RWPE1 (cell line): ENCODE measurements at regions not wholly inside any gene's neighbourhood (a gene's known extent, or its start where the extent isn't known, plus 50 kb on each side); places are given as distances from the start of the nearest gene placed in this dataset.

ENCODE experiments used
- CTCF ChIA-PET: fragments of 350-600 bp; sonication (Branson Sonifier 250); formaldehyde crosslinking; extraction: SDS; loops from one replicate; lab custom pipeline; 2021; lab: Yijun Ruan, JAX
- POLR2A ChIA-PET: fragments of 400-600 bp; formaldehyde crosslinking; extraction: SDS; loops from one replicate; lab custom pipeline; 2020; ENCODE audit warnings: antibody characterized with exemption; ENCODE audit not compliant: low non-redundant PET; lab: Yijun Ruan, JAX
- DNase-seq: peaks from one replicate; pipeline ENCODE4 v3.0.0; 2012; ENCODE audit warnings: low spot score
- H3K27ac ChIP-seq: fragments of 450-650 bp; 2 replicates; pipeline ENCODE4 v1.5.1; 2017
- CTCF ChIP-seq: fragments of 450-650 bp; conservative IDR thresholded peaks from 2 replicates; pipeline ENCODE4 v1.5.1; 2017; ENCODE audit warnings: low read depth, mild to moderate bottlenecking

- peak; percentile 86 for DNase-seq
- 0 out of 2 replicates have a peak overlapping the region, but pooled peaks have one; percentile 4 for H3K27ac ChIP-seq
- CTCF ChIA-PET = interaction anchor here (0.6 kb wide), 1 partner anchor 97 kb away, joined by 4 read pairs; no protein-coding TSS in a partner anchor
- no peak for TF ChIP-seq CTCF
- POLR2A ChIA-PET = no interaction called here
Measured at GRCh38 chr22:45072322-45072903, 62.6 kb upstream of the PHF21B start.

GRCh38 chr22:45073064-45073463 is 63.3 kb upstream of the PHF21B start:
- CTCF ChIA-PET = no interaction called here
- no peak for TF ChIP-seq CTCF
- no peak overlapping the region for H3K27ac ChIP-seq
- no peak for DNase-seq
- POLR2A ChIA-PET = no interaction called here

- no peak for TF ChIP-seq CTCF
- CTCF ChIA-PET = interaction anchor here (0.7 kb wide), 1 partner anchor 216 kb away, joined by 3 read pairs; no protein-coding TSS in a partner anchor
Measured at GRCh38 chr22:45077286-45077685, 67.5 kb upstream of the PHF21B start.

GRCh38 chr22:45077826-45078334 is 68.1 kb upstream of the PHF21B start:
- no peak for DNase-seq
- no peak for TF ChIP-seq CTCF
- POLR2A ChIA-PET = no interaction called here
- CTCF ChIA-PET = interaction anchor here (0.7 kb wide), 1 partner anchor 217 kb away, joined by 3 read pairs; no protein-coding TSS in a partner anchor
- H3K27ac ChIP-seq = no peak overlapping the region

More at GRCh38 chr22:45077286-45077685, 67.5 kb upstream of the PHF21B start:
- no peak for DNase-seq
- POLR2A ChIA-PET = no interaction called here
- H3K27ac ChIP-seq = no peak overlapping the region

GRCh38 chr22:45082795-45083194 is 73.0 kb upstream of the PHF21B start:
- CTCF ChIA-PET = interaction anchor here (0.6 kb wide), 1 partner anchor 108 kb away, joined by 4 read pairs; no protein-coding TSS in a partner anchor
- H3K27ac ChIP-seq = no peak overlapping the region
- POLR2A ChIA-PET = no interaction called here
- no peak for TF ChIP-seq CTCF
- DNase-seq = no peak

GRCh38 chr22:45083659-45084305 is 74.0 kb upstream of the PHF21B start:
- peak; percentile 21 for DNase-seq
- H3K27ac ChIP-seq = no peak overlapping the region
- TF ChIP-seq CTCF = no peak
- POLR2A ChIA-PET = no interaction called here
- CTCF ChIA-PET = no interaction called here
